Liver (tissue), 8 donors: ENCODE measurements at regions not wholly inside any gene's neighbourhood (a gene's known extent, or its start where the extent isn't known, plus 50 kb on each side); places are given as distances from the start of the nearest gene placed in this dataset.

Source experiments
- DNase-seq: peaks from one replicate; pipeline ENCODE4 v3.0.0-alpha.2; 2017; ENCODE audit warnings: low spot score
- H3K27ac ChIP-seq, 2 donors: one replicate each; pipeline ENCODE4 v1.7.0; 2013; ENCODE audit warnings: inconsistent platforms in 2 of 2, low read length in 2 of 2, control low read depth in 1 of 2, low read depth in 1 of 2, mild to moderate bottlenecking in 1 of 2
- H3K27me3 ChIP-seq, 4 donors: one replicate each; pipeline versions ENCODE4 v1.6.1 to v1.7.0; 2013; ENCODE audit warnings: low read length in 3 of 4, inconsistent platforms in 1 of 4, mild to moderate bottlenecking in 1 of 4, moderate library complexity in 1 of 4; ENCODE audit not compliant: control insufficient read depth in 4 of 4, insufficient read depth in 4 of 4
- H3K36me3 ChIP-seq, 4 donors: one replicate each; pipeline versions ENCODE4 v1.6.1 to v1.7.0; 2013; ENCODE audit warnings: low read length in 3 of 4, mild to moderate bottlenecking in 3 of 4, low read depth in 1 of 4, moderate library complexity in 1 of 4; ENCODE audit not compliant: control insufficient read depth in 4 of 4, insufficient read depth in 3 of 4
- H3K4me1 ChIP-seq, 4 donors: one replicate each; pipeline versions ENCODE4 v1.6.1 to v1.7.0; 2013; ENCODE audit warnings: low read length in 3 of 4, mild to moderate bottlenecking in 3 of 4, moderate library complexity in 1 of 4; ENCODE audit not compliant: control insufficient read depth in 4 of 4, insufficient read depth in 4 of 4
- H3K4me3 ChIP-seq, 3 donors: one replicate each; pipeline versions ENCODE4 v1.6.1 to v1.7.0; 2013; ENCODE audit warnings: low read length in 3 of 3, control low read depth in 1 of 3, low read depth in 1 of 3, mild to moderate bottlenecking in 1 of 3
- H3K9ac ChIP-seq, 2 donors: one replicate each; pipeline ENCODE4 v1.7.0; 2013; ENCODE audit warnings: low read length in 2 of 2, mild to moderate bottlenecking in 2 of 2, moderate library complexity in 2 of 2, control low read depth in 1 of 2, low read depth in 1 of 2
- H3K9me3 ChIP-seq, 4 donors: one replicate each; pipeline versions ENCODE4 v1.6.1 to v1.7.0; 2013; ENCODE audit warnings: low read length in 3 of 4; ENCODE audit not compliant: control insufficient read depth in 4 of 4
- ATF3 ChIP-seq: IDR thresholded peaks from 2 replicates; pipeline ENCODE4 v1.6.1; 2016; ENCODE audit warnings: antibody characterized with exemption
- CTCF ChIP-seq: fragments of 150-350 bp; IDR thresholded peaks from 2 replicates; pipeline ENCODE4 v1.5.1; 2017; ENCODE audit warnings: improper control_type of control experiment, low read depth, low read length; ENCODE audit not compliant: missing input control
- EGR1 ChIP-seq, 2 donors: IDR thresholded peaks; 2 replicates each; pipeline ENCODE4 v1.6.1; 2016 to 2018; ENCODE audit warnings: antibody characterized with exemption in 2 of 2, low read depth in 2 of 2
- FOXA1 ChIP-seq: IDR thresholded peaks from 2 replicates; pipeline ENCODE4 v1.6.1; 2016; ENCODE audit warnings: antibody characterized with exemption
- FOXA2 ChIP-seq: IDR thresholded peaks from 2 replicates; pipeline ENCODE4 v1.6.1; 2016; ENCODE audit warnings: antibody characterized with exemption
- GABPA ChIP-seq, 2 donors: IDR thresholded peaks in 1 of 2; conservative IDR thresholded peaks in 1 of 2; 2 replicates each; pipeline ENCODE4 v1.6.1; 2016; ENCODE audit warnings: antibody characterized with exemption in 2 of 2, mild to moderate bottlenecking in 1 of 2, moderate library complexity in 1 of 2
- HNF4A ChIP-seq, 2 donors: conservative IDR thresholded peaks; 2 replicates each; pipeline ENCODE4 v1.6.1; 2016; ENCODE audit warnings: antibody characterized with exemption in 2 of 2, mild to moderate bottlenecking in 2 of 2
- HNF4G ChIP-seq: IDR thresholded peaks from 2 replicates; pipeline ENCODE4 v1.6.1; 2016; ENCODE audit warnings: antibody characterized with exemption
- JUND ChIP-seq, 2 donors: IDR thresholded peaks; 2 replicates each; pipeline ENCODE4 v1.6.1; 2016; ENCODE audit warnings: antibody characterized with exemption in 2 of 2
- MAX ChIP-seq: IDR thresholded peaks from 2 replicates; pipeline ENCODE4 v1.6.1; 2016; ENCODE audit warnings: antibody characterized with exemption
- NR2F2 ChIP-seq: IDR thresholded peaks from 2 replicates; pipeline ENCODE4 v1.6.1; 2016; ENCODE audit warnings: antibody characterized with exemption
- RAD21 ChIP-seq, 2 donors: IDR thresholded peaks; 2 replicates each; pipeline ENCODE4 v1.6.1; 2016; ENCODE audit warnings: antibody characterized with exemption in 2 of 2, mild to moderate bottlenecking in 2 of 2
- REST ChIP-seq: IDR thresholded peaks from 2 replicates; pipeline ENCODE4 v1.6.1; 2016; ENCODE audit warnings: antibody characterized with exemption, mild to moderate bottlenecking
- RXRA ChIP-seq, 2 donors: IDR thresholded peaks; 2 replicates each; pipeline ENCODE4 v1.6.1; 2017 to 2018; ENCODE audit warnings: antibody characterized with exemption in 2 of 2, mild to moderate bottlenecking in 1 of 2
- SP1 ChIP-seq: IDR thresholded peaks from 2 replicates; pipeline ENCODE4 v1.6.1; 2018; ENCODE audit warnings: antibody characterized with exemption, mild to moderate bottlenecking
- TAF1 ChIP-seq: conservative IDR thresholded peaks from 2 replicates; pipeline ENCODE4 v1.6.1; 2016; ENCODE audit warnings: antibody characterized with exemption, mild to moderate bottlenecking
- YY1 ChIP-seq: IDR thresholded peaks from 2 replicates; pipeline ENCODE4 v1.6.1; 2016; ENCODE audit warnings: antibody characterized with exemption, mild to moderate bottlenecking
- ZBTB33 ChIP-seq: IDR thresholded peaks from 2 replicates; pipeline ENCODE4 v1.6.1; 2016; ENCODE audit warnings: antibody characterized with exemption
- WGBS: extraction: QIAGEN DNeasy Blood & Tissue Kit; methylation state at CpG from one replicate; pipeline ENCODE4 v1.1.7; 2013; 5-methylcytosine and 5-hydroxymethylcytosine counted together
- donor health status: healthy.
- donor health status: healthy.
- donor health status: healthy.
- donor health status: healthy.
- donor health status: healthy.

- DNase-seq, result no peak
- no peak for TF ChIP-seq CTCF
- TF ChIP-seq YY1, result peak; percentile 28
- peak in 1 of 2 donors; percentile 44 for TF ChIP-seq HNF4A (conservative IDR thresholded peaks at IDR 0.05)
- H3K9ac ChIP-seq, result no peak overlapping the region
- H3K36me3 ChIP-seq, result no peaks in the 10 kb centered on the region
- peak overlapping the region in 1 of 3 donors; percentile 12 for H3K4me3 ChIP-seq
- peak overlapping the region; percentile 81 to 92 for H3K27ac ChIP-seq
- no peaks in the 10 kb centered on the region for H3K9me3 ChIP-seq
- 34% methylated on average over 1 of the region's 1 CpG for WGBS
- peaks cover 0 to 6% (median 2%) of the 10 kb centered on the region in 4 donors for H3K4me1 ChIP-seq
- H3K27me3 ChIP-seq, result no peaks in the 10 kb centered on the region
These were observed 951.9 kb downstream of the TSN start for GRCh38 chr2:122707224-122707824.

GRCh38 chr2:122710049-122710448 is 954.6 kb downstream of the TSN start:
- H3K9me3 ChIP-seq, result peaks cover 0 to 4% (median 0%) of the 10 kb centered on the region in 4 donors
- 30% methylated on average over 6 of the region's 6 CpGs for WGBS
- no peaks in the 10 kb centered on the region for H3K36me3 ChIP-seq
- peak; percentile 38 for DNase-seq
- H3K27me3 ChIP-seq, result no peaks in the 10 kb centered on the region
- H3K4me3 ChIP-seq, result no peak overlapping the region
- peak in 1 of 2 donors; percentile 83 for TF ChIP-seq RXRA (IDR thresholded peaks at IDR 0.05)
- TF ChIP-seq CTCF, result no peak
- TF ChIP-seq FOXA2, result peak; percentile 18
- no peak for TF ChIP-seq TAF1
- TF ChIP-seq FOXA1, result peak; percentile 41
- peak; percentile 28 for TF ChIP-seq REST
- peak; percentile 32 for TF ChIP-seq MAX
- peak; percentile 68 for TF ChIP-seq YY1
- TF ChIP-seq ATF3, result no peak
- TF ChIP-seq SP1, result no peak
- TF ChIP-seq HNF4G, result no peak
- TF ChIP-seq GABPA (IDR thresholded peaks at IDR 0.05 in 1 of 2, conservative IDR thresholded peaks at IDR 0.05 in 1 of 2), result no peak
- TF ChIP-seq NR2F2, result no peak
- no peak for TF ChIP-seq EGR1 (IDR thresholded peaks at IDR 0.05; ENCODE audit: low read depth in 2 of 2)
- peak in 1 of 2 donors; percentile 71 for TF ChIP-seq JUND (IDR thresholded peaks at IDR 0.05)
- TF ChIP-seq RAD21 (IDR thresholded peaks at IDR 0.05), result peak in 1 of 2 donors; percentile 61
- TF ChIP-seq ZBTB33, result peak; percentile 33
- peak; percentile 54 to 96 for TF ChIP-seq HNF4A (conservative IDR thresholded peaks at IDR 0.05)
- H3K27ac ChIP-seq, result no peak overlapping the region
- no peak overlapping the region for H3K9ac ChIP-seq
- H3K4me1 ChIP-seq, result peaks cover 0 to 6% (median 2%) of the 10 kb centered on the region in 4 donors
